GM12874 (cell line): ENCODE measurements at regions not wholly inside any gene's neighbourhood (a gene's known extent, or its start where the extent isn't known, plus 50 kb on each side); places are given as distances from the start of the nearest gene placed in this dataset.

Source experiments
- CTCF ChIP-seq: IDR thresholded peaks from 2 replicates; pipeline ENCODE4 v1.5.1; 2011; ENCODE audit warnings: low read depth, mild to moderate bottlenecking, control low read depth, low read length, moderate library complexity; ENCODE audit not compliant: insufficient read depth

DNA sequence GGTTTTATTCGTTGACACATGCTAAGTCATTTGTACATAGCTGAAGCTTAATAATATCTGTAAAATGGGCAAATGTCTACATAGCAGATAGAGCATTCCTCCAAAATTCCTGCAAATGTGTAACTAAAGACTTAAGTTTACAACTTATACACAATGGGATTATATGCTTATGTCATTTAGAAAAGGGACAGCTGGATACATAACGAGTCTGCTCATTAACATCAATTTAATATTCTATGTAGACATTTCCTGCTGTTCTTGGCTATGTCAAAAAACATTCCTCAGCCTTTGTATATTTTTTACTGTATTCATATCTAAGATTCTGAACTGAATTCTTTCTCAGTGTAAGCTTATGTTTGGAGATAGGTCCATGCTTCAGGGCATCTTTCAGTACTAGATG lies 762.2 kb downstream of the NR2F2 start:
- TF ChIP-seq CTCF = no peak

GRCh38 chr15:97096303-97096835 lies 765.9 kb downstream of the NR2F2 start:
- no peak for TF ChIP-seq CTCF

DNA sequence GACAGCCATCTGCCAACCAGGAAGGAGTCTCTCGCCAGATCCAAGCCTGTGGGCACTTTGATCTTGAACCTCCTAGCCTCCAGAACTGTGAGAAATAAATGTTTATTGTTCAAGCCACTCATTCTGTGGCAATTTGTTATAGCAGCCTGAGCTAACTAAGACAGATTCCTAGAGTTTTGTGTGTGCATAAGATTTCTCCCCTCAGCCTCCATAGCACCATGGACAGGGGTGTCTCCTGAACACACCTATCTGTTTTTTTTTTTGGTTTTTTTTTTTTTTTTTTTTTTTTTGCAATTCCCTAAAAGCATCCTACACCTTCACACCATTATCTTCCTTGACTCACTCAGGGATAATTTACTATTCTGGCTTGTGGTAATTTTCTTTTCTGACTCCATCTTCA lies 768.5 kb downstream of the NR2F2 start:
- no peak for TF ChIP-seq CTCF

- no peak for TF ChIP-seq CTCF
Measured at GRCh38 chr15:97101572-97101971, 771.1 kb downstream of the NR2F2 start.

DNA sequence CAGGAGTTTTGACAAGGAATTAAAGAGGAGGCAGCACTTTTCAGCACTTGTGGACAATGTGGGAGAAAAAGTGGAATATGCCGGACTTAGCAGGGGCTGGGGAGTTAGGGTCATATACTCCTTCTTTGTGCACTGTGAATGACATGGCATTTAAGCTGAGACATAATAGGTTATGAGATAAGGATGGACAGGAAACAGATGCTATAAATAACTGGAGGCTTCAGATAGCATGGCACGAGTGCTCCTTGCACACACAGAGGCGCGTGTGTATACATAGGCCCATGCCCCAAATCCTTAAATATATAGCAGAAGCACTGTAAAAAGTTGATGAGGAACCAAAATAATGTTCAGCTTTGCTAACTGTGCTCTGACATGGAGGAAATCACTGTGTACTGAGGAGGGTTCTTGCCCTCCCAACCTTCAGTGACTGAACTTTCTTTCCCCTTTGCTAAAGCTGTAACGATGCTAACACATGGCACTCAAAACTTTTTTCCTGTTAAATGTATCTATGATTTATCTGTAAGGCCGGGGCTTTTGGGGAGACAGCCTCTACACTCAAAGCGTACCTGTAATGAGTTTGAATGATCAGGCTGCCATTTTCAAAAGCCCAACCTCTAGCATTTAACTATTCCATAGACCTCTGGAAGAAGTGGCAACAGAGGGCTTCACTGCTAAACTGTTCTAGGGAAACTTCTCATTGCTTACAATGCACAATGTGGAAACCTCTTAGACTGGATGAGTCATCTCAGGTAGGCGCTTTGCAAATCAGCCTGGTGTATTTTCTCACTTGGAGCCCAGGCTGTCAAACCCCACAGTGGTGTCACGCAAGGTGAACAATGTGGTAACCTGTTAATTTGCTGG lies 784.6 kb downstream of the NR2F2 start:
- TF ChIP-seq CTCF = no peak

- no peak for TF ChIP-seq CTCF
Measured at GRCh38 chr15:97115761-97116070, 785.2 kb downstream of the NR2F2 start.

- TF ChIP-seq CTCF = no peak
Measured at GRCh38 chr15:97124790-97125189, 794.3 kb downstream of the NR2F2 start.
